ENCODE measurements at regions not wholly inside any gene's neighbourhood (a gene's known extent, or its start where the extent isn't known, plus 50 kb on each side); places are given as distances from the start of the nearest gene placed in this dataset.

GRCh38 chr5:105330185-105330584 is 1767.6 kb upstream of the NUDT12 start:
- Histone ChIP-seq H2AFZ (replicated peaks; ENCODE audit: low read length, poor library complexity) (no peak overlapping the region), H4K91ac (ENCODE audit: insufficient read depth, low read depth, low read length) (no peak overlapping the region), H3K27me3 (ENCODE audit: control insufficient read depth, insufficient read depth, low read length) (no peaks in the 10 kb centered on the region), H2BK20ac (ENCODE audit: low read depth, low read length) (no peak overlapping the region), H3K9ac (ENCODE audit: low read depth, low read length) (no peak overlapping the region), H3K36me3 (ENCODE audit: control insufficient read depth, insufficient read depth, low read length) (no peaks in the 10 kb centered on the region), H3K9me3 (ENCODE audit: control insufficient read depth, insufficient read depth, low read length) (peaks cover 2% of the 10 kb centered on the region; the same call in 1 of the 2 replicates), H3K56ac (ENCODE audit: extremely low read depth, insufficient read depth, low read length) (no peak overlapping the region), H3K4me3 (ENCODE audit: insufficient read depth, low read depth, low read length) (no peak overlapping the region), H4K8ac (ENCODE audit: low read depth in 2 of 2, low read length in 2 of 2) (no peak overlapping the region), H3K9me1 (ENCODE audit: insufficient read depth, low read length) (no peaks in the 10 kb centered on the region), H2AK9ac (replicated peaks; ENCODE audit: low read depth, low read length, poor library complexity) (no peak overlapping the region), H3K23ac (ENCODE audit: low read depth, low read length) (no peak overlapping the region), H2AK5ac (ENCODE audit: low read depth, low read length) (no peak overlapping the region), H2BK5ac (ENCODE audit: low read depth, low read length, poor library complexity, severe bottlenecking) (no peak overlapping the region), H3K4me2 (ENCODE audit: low read depth, low read length) (no peak overlapping the region), H4K5ac (ENCODE audit: low read depth, low read length) (no peak overlapping the region), H3K4me1 (ENCODE audit: control insufficient read depth, insufficient read depth, low read length) (no peaks in the 10 kb centered on the region), H2BK120ac (ENCODE audit: low read depth, low read length) (no peak overlapping the region), H3K18ac (ENCODE audit: low read depth, low read length) (no peak overlapping the region), H3K27ac (ENCODE audit: insufficient read depth, low read length) (no peak overlapping the region), H3K79me1 (ENCODE audit: low read depth in 1 of 2, low read length in 2 of 2) (no peaks in the 10 kb centered on the region), H2BK15ac (ENCODE audit: low read depth, low read length) (no peak overlapping the region), H4K20me1 (ENCODE audit: insufficient read depth, low read length) (no peaks in the 10 kb centered on the region), H3K14ac (replicated peaks; ENCODE audit: low read depth, low read length) (no peak overlapping the region), H3K4ac (ENCODE audit: low read depth, low read length) (no peak overlapping the region)
- no CpG with 5 or more reads among the region's 1 CpG for WGBS, 2 experiments (ENCODE audit: extremely low coverage in 2 of 2, insufficient read length in 1 of 2)
- in situ Hi-C loops (cut with MboI; ENCODE audit: low sequenced_read_pairs) (no loop called here), intact Hi-C loops (cut with micrococcal nuclease) (no loop called here), dilution Hi-C loops (cut with HindIII; ENCODE audit: low sequenced_read_pairs, unreplicated experiment) (no loop called here)
- CTCF ChIA-PET: no interaction called here
- DNase-seq (no peak), ATAC-seq (ENCODE audit: low read depth) (no peak)
- TF ChIP-seq CTCF (conservative IDR thresholded peaks at IDR 0.05; ENCODE audit: low read depth, low read length) (no peak), MAFK (IDR thresholded peaks at IDR 0.05; ENCODE audit: low read depth, low read length) (no peak), CEBPB (IDR thresholded peaks at IDR 0.05; ENCODE audit: low read depth, low read length) (peak; percentile 54; the same call in 1 of the 2 replicates), FOS (IDR thresholded peaks at IDR 0.05; ENCODE audit: low read depth, low read length) (no peak), USF2 (IDR thresholded peaks at IDR 0.05; ENCODE audit: low read depth, low read length) (no peak), RAD21 (IDR thresholded peaks at IDR 0.05; ENCODE audit: low read length) (no peak)
- POLR2A ChIA-PET (ENCODE audit: unreplicated experiment): no interaction called here
- BruUV-seq (replicated peaks): no TSS peak

Measured in IMR-90 (cell line).